ENCODE measurements at regions not wholly inside any gene's neighbourhood (a gene's known extent, or its start where the extent isn't known, plus 50 kb on each side); places are given as distances from the start of the nearest gene placed in this dataset.

GRCh38 chr4:44961001-44961755 is 234.8 kb upstream of the GNPDA2 start:
- TF ChIP-seq POU6F1 (CRISPR knock-in tag; IDR thresholded peaks at IDR 0.05; ENCODE audit: borderline replicate concordance, low read depth) (no peak), ZC3H10 (CRISPR knock-in tag; IDR thresholded peaks at IDR 0.05) (no peak), ZNF8 (CRISPR knock-in tag; IDR thresholded peaks at IDR 0.05) (no peak), TOX (CRISPR knock-in tag; IDR thresholded peaks at IDR 0.05; ENCODE audit: borderline replicate concordance) (no peak), OSR1 (CRISPR knock-in tag; IDR thresholded peaks at IDR 0.05) (no peak), ZFP30 (CRISPR knock-in tag; IDR thresholded peaks at IDR 0.05) (no peak), SNAI2 (CRISPR knock-in tag; IDR thresholded peaks at IDR 0.05) (no peak), ARNTL (CRISPR knock-in tag; IDR thresholded peaks at IDR 0.05; ENCODE audit: borderline replicate concordance, low read depth) (no peak), RARB (CRISPR knock-in tag; IDR thresholded peaks at IDR 0.05) (no peak), ISL1 (CRISPR knock-in tag; IDR thresholded peaks at IDR 0.05) (no peak), CSDC2 (CRISPR knock-in tag; IDR thresholded peaks at IDR 0.05) (no peak), PPARA (CRISPR knock-in tag; IDR thresholded peaks at IDR 0.05; ENCODE audit: borderline replicate concordance) (no peak), ZNF565 (CRISPR knock-in tag; conservative IDR thresholded peaks at IDR 0.05; ENCODE audit: low read depth) (no peak), TCF4 (CRISPR knock-in tag; IDR thresholded peaks at IDR 0.05; ENCODE audit: borderline replicate concordance) (no peak), ZNF70 (CRISPR knock-in tag; IDR thresholded peaks at IDR 0.05) (no peak), BACH2 (CRISPR knock-in tag; IDR thresholded peaks at IDR 0.05; ENCODE audit: borderline replicate concordance) (no peak)
- TF ChIP-seq, protein P1, sequence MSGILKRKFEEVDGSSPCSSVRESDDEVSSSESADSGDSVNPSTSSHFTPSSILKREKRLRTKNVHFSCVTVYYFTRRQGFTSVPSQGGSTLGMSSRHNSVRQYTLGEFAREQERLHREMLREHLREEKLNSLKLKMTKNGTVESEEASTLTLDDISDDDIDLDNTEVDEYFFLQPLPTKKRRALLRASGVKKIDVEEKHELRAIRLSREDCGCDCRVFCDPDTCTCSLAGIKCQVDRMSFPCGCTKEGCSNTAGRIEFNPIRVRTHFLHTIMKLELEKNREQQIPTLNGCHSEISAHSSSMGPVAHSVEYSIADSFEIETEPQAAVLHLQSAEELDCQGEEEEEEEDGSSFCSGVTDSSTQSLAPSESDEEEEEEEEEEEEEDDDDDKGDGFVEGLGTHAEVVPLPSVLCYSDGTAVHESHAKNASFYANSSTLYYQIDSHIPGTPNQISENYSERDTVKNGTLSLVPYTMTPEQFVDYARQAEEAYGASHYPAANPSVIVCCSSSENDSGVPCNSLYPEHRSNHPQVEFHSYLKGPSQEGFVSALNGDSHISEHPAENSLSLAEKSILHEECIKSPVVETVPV (CRISPR knock-in tag; IDR thresholded peaks at IDR 0.05): no peak
- TF ChIP-seq, protein P2, sequence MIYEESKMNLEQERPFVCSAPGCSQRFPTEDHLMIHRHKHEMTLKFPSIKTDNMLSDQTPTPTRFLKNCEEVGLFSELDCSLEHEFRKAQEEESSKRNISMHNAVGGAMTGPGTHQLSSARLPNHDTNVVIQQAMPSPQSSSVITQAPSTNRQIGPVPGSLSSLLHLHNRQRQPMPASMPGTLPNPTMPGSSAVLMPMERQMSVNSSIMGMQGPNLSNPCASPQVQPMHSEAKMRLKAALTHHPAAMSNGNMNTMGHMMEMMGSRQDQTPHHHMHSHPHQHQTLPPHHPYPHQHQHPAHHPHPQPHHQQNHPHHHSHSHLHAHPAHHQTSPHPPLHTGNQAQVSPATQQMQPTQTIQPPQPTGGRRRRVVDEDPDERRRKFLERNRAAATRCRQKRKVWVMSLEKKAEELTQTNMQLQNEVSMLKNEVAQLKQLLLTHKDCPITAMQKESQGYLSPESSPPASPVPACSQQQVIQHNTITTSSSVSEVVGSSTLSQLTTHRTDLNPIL (CRISPR knock-in tag; IDR thresholded peaks at IDR 0.05; ENCODE audit: low read depth): no peak
- no peak for ATAC-seq

DNA sequence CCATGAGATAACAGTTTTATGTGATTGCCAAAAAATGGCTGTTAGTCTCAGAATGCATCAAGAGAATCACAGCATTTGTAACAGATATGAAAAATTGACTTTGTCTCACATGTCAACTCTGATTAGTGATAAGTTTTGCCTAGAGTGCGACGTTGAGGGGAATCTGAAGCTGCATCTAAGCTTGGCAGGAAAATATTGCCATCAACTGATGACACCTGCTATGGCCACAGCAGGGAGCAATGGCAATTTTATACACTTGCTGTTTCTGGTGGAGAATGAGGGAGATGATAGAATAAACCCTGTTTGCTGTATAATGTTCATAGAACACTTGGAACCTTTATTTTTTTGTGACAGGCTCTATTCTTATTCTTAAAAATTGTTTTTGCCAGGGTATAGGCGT is 205.4 kb upstream of the GNPDA2 start:
- ATAC-seq: no peak
- TF ChIP-seq TOX (CRISPR knock-in tag; IDR thresholded peaks at IDR 0.05; ENCODE audit: borderline replicate concordance) (no peak), ZC3H10 (CRISPR knock-in tag; IDR thresholded peaks at IDR 0.05) (no peak), TCF4 (CRISPR knock-in tag; IDR thresholded peaks at IDR 0.05; ENCODE audit: borderline replicate concordance) (no peak), BACH2 (CRISPR knock-in tag; IDR thresholded peaks at IDR 0.05; ENCODE audit: borderline replicate concordance) (no peak), PPARA (CRISPR knock-in tag; IDR thresholded peaks at IDR 0.05; ENCODE audit: borderline replicate concordance) (no peak), RARB (CRISPR knock-in tag; IDR thresholded peaks at IDR 0.05) (no peak), SNAI2 (CRISPR knock-in tag; IDR thresholded peaks at IDR 0.05) (no peak), OSR1 (CRISPR knock-in tag; IDR thresholded peaks at IDR 0.05) (no peak), CSDC2 (CRISPR knock-in tag; IDR thresholded peaks at IDR 0.05) (no peak), ZNF565 (CRISPR knock-in tag; conservative IDR thresholded peaks at IDR 0.05; ENCODE audit: low read depth) (no peak), ZNF70 (CRISPR knock-in tag; IDR thresholded peaks at IDR 0.05) (no peak), ISL1 (CRISPR knock-in tag; IDR thresholded peaks at IDR 0.05) (no peak), POU6F1 (CRISPR knock-in tag; IDR thresholded peaks at IDR 0.05; ENCODE audit: borderline replicate concordance, low read depth) (no peak), ZFP30 (CRISPR knock-in tag; IDR thresholded peaks at IDR 0.05) (no peak)
- TF ChIP-seq, protein P1 (CRISPR knock-in tag; IDR thresholded peaks at IDR 0.05): no peak

DNA sequence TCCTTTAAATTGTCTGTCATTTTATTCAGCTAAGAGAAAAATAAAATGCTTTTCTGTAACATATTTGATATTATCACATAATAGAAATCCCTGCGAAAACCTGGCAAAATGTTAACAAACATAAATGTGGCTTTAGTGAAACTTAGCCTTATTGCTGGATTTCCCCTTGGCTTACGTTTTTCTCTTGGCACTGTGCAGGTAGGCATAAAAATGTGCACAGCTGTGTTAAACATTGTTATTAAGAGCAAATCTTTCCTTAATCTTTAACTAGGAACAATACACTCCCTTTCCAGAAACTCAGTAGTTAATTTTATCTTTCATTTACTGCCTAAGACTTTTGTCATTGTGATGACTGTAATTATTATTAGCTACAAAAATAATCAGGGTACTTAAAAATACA is 202.4 kb upstream of the GNPDA2 start:
- ATAC-seq: no peak
- TF ChIP-seq BACH2 (CRISPR knock-in tag; IDR thresholded peaks at IDR 0.05; ENCODE audit: borderline replicate concordance) (no peak), TCF4 (CRISPR knock-in tag; IDR thresholded peaks at IDR 0.05; ENCODE audit: borderline replicate concordance) (no peak), GLIS3 (CRISPR knock-in tag; IDR thresholded peaks at IDR 0.05) (no peak), CSDC2 (CRISPR knock-in tag; IDR thresholded peaks at IDR 0.05) (no peak), ZFP30 (CRISPR knock-in tag; IDR thresholded peaks at IDR 0.05) (no peak)

All from SK-N-SH treated with all-trans-retinoic acid at 6 μM for 48 hours (cell line).